HG03432 (cell line): ENCODE measurements at regions not wholly inside any gene's neighbourhood (a gene's known extent, or its start where the extent isn't known, plus 50 kb on each side); places are given as distances from the start of the nearest gene placed in this dataset.

Source experiments
- ATAC-seq: cut with Tn5 transposase; IDR thresholded peaks from one replicate; pipeline ENCODE4 v1.9.1; 2021; ENCODE audit warnings: mild to moderate bottlenecking, moderate library complexity; ENCODE audit not compliant: unreplicated experiment

DNA sequence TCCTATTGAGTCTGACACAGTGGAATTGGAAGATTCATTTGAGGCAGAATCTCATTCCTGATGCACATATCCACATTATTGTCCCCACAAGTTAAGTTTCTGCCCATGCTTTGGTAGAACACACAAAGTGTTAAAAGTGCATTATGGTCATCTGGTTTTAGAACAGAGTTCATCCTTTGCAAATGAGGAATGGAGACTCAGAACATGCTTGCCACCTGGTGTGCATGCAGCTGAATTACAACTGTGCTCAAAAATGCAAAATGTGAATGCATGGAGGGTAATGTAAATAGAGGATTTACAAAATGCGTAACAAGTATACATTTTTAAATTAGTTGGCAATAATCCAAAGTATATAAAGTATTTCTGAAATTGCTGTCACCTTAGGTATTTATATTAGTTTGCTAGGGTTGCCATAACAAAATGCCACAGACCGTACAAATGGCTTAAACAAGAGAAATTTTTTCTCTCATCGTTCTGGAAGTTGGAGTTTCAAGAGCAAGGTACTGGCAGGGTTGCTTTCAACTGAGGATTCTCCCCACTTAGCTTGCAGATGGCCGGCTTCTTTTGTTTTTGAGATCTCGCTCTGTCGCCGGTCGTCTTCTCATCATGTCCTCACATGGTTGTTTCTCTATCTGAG, 671.1 kb downstream of the TAF11L14 start:
- ATAC-seq = peak; percentile 78

DNA sequence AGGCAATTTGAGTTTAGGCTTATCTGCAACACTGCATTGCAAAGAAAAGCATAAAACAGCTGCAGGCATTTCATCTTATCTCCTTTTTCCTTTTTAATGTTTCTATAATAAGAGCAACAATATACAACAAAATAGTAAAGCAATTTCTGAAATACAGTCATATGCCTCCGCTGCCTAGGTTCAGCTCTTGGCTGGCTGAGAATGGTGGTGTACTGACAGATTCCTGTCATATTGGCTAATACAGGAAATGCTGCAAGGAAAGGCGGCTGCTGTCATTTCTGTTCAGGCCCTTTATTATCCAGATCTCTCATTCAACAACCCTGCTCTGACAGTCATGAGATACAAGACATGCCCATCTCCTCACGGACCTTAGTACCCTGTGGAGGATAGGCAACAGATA, 677.0 kb downstream of the TAF11L14 start:
- no peak for ATAC-seq

DNA sequence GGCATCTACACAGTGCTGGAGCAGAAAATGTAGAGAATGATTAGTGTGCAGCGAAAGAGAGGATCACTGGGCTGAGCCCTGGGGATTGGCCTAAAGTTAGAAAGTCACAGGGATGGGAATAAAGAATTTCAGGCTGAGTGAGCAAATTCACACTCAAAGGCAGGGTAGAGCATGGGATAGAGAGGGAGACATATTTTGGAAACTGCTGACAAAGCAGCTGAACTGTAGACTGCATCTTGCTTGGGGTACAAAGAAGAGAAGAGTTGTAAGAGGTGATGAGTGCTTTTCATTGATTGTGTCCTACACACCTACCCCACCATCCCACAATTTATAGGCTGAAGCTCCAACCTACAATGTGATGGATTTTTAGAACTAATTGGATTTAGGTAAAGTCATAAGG, 677.8 kb downstream of the TAF11L14 start:
- no peak for ATAC-seq

DNA sequence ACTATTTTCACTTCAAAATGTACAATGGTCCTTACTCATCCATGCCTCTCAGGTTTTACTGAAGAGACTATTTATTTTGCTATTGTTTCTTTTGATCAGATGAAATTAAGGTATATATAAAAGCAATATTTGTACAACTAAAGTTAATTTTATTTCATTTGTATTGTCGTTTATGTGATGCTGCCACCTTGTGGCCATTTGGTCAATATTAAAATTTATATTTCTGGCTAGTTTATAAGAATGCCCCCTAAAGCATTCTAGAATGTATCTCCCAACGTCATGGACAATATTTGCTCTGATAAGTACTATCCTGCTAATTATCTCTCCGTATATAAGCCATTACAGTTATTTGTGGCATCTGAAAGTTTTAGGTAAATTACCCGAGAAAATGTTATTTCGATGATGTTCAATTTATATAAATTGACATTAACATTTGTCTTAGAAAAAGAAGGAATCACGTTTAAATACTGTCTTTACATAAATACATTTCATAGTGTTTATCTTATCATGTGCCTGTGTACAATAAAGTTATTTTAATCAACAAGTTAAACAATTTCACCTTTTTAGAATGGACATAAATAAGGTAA, 680.0 kb downstream of the TAF11L14 start:
- no peak for ATAC-seq

DNA sequence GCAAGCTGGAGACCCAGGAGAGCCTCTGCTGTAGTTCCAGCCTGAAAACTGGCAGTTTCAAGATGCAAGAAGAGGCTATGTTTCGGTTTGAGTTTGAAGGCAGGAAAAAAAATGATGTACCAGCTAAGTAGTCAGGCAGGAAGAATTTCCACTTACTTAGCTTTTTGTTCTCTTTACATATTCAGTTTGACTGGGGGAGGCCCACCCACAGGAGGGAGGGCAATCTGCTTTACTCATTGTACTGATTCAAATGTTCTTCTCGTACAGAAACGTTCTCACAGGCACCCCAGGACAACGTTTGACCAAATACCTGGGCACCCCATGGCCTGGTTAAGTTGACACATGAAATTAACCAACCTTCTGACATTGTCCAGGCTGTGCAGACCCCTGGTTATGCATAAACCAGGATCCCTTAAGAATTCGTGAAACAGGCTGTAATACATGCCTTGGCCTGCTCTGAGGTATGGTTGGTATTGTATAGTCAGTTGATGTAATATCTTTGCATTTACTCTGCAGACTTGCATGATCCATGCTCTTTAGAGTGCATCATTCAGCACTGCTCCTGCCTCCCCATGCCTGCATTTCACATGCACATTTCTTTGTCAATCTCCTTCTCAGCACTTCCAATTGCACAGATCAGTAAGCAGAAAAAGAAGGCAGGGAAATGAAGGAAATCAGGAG, 687.1 kb downstream of the TAF11L14 start:
- ATAC-seq = no peak

DNA sequence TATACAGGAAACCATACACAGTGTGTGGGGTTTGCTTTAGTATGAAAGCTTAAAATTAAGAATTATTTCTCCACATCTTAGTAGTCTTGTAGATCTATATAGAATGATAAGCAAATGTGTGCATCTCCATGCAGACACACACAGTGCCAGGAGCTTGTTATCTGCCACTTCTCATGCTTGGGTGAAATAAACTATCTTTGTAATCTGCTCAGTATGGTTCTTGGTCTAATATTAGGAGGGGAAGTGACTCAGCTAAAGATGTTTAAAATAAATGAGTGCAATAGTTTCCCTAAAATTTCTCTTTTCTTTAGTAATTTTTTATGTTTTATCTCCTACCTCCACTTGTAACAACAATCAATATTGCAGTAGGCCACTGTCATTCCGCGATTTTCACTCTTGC, 689.6 kb downstream of the TAF11L14 start:
- no peak for ATAC-seq

DNA sequence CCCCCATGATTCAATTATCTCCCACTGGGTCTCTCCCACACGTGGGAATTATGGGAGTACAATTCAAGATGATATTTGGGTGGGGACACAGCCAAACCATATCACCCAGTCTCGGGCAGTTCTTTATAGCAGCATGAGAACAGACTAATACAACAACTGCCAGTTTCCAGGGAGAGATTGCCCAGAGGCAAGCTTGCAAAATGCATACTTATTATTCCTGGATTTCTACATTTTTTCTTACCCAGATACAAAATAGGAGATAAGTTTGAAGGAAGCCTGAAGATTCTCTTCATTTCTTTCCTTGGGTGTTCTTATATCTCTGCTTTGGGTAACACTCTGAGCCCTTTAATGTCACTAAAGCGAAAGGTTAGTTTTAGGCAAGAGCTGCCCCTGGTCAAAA, 691.2 kb downstream of the TAF11L14 start:
- ATAC-seq = no peak

DNA sequence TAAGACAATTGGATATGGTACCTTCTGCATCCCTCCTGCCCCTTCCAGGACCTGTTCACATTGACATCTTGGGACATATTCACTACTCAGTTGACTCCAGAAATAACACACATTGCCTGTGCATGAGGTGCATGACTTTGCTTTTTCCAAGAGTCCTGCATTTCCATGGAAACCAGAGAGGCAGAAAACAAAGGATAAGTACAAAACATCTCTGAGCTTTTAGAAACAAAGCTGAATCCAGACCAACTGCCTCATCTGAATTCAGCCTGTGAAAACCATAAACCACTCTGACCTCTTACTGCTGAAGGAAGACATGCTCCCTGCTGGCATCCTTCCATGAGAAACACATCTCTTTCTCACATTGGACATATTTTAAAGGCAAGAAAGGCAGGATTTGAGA, 695.1 kb downstream of the TAF11L14 start:
- no peak for ATAC-seq

DNA sequence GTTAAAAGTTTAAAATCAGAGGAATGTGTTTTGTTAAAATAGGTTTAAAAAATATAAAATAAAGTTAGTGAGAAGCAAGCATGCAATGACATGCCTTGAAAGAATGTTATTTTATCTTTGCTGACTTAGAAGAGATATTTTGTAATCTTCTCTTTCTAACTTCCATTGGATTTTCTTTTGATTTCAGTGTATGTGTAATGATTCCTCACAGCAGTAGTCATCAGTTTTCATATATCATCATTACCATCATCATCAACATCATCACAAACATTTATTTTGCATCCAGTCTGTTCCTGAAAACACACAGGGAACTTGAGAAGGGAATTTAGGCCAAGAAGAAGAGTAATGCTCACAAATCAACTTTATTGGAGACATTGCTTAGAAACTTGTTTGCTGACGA, 699.6 kb downstream of the TAF11L14 start:
- no peak for ATAC-seq

DNA sequence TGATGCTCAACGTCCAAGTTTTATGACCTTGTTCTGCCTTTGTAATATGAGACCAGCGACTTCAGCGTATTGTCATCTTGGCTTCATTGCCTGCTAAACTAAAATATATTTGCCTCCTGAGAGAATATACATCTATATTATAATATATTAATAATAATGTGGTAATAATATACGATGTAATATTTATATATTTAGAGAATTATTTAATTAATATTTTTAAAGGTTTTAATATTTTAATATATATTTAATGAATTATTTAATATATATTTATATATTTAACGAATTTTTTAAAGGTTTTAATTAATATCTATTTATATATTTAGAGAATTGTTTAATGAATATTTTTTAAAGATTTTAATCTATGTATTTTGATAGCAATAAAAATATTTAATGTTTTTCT, 700.7 kb downstream of the TAF11L14 start:
- no peak for ATAC-seq

DNA sequence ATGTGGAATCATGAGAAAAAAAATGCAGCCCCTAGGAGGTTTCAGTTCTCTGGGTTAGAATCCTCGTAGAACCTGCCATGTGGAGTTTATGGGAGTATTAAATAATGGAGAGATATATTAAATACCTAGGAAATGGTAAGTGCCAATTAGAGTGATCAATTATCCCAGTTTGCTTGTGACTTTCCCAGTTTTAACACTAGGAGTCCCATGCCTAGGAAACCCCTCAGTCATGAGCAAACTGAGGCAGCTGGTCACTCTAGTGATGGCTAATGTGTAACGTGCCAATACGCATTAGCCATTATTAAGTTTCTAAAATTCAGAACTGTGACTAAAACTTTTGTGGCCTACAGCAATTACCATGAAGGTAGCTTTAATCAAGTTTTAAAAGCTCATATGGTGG, 720.6 kb downstream of the TAF11L14 start:
- ATAC-seq = no peak

DNA sequence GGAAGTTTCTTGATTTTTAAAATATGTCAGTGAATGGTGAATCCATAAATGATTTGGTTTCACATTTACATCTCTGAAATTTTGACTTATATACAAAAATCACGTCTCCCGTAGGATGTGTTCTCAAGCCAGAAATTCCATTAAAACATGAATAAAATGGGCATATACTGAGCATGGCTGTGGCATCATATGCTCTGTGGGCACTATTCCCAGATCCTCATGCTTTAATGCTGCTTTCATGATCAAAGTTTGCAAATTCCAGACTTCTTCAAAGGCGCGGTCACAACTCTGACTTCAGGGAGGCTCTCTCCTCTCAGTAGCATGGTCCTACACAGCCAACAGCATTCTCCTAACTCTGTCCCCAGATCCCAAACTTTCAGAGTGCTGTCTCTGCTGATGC, 723.2 kb downstream of the TAF11L14 start:
- no peak for ATAC-seq

DNA sequence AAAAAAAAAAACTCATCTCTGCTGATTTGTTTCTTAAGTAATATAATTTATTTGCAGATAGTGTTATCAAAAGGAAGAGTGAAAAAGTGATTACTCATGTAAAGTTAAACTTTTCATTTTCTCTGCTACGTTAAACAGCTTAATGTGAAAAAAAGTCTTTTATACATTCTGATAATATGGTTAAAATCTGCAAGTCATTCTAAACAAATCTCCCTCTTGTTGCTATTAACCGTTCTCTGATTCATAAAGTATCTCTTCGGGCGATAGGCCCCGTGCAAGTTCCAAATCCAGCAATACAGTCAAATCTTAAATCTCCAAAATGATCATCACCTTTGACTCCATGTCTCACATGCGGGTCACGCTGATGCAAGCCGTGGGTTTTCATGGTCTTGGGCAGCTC, 732.0 kb downstream of the TAF11L14 start:
- ATAC-seq = no peak

DNA sequence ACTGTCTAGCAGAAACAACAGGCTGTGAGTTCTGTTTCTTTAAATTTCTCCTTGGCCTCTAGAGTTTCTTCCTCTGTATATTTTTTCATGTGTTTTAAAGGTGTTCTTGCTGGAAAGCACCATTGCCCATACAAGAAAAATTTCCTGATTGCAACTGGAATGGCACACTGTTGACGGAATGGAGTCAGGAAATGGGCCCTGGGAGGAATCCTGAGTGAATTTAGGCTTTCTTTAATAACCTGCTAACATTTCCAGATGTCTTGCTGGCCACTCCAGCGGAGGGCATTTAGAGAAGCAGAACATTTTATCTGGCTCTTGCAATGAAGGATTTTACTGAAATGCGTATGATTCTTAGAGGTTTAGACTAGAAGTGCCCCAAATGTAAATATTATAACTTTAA, 736.3 kb downstream of the TAF11L14 start:
- ATAC-seq = no peak

DNA sequence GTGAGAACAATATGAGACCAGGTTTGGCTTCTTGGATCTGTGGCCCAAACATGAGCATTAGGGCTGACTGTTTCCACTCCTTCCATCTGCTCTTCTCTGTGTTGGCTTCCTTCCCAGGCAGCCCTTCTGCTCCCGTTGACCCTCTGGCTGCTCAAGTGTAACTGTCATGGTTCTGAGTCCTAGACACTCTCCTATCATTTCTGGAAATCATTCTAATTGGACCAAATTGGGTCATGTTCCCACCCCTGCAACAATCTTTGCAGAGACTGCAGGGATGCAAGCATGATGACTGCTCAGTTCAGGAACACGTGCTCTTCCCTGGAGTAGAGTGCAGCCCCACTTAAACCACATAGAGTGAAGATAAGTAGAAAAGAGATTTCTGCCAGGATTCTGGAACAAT, 741.4 kb downstream of the TAF11L14 start:
- ATAC-seq = no peak

DNA sequence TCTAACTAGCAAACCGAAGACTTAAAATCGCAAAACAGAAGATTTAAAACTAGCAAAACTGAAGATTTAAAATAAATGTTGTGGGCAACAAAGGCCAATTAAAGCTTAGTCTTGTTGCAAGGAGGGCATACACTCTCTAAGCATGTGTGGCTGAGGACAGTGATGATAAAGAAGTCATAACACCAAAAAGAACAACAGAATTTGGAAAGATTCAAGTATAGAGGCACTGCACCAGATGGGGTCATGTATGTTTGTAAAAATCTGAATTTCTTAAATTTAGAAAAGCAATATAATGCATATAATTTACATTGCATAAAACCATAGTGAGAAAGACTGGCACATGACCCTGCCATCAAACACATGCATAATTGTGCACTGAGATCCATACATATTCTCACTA, 743.8 kb downstream of the TAF11L14 start:
- no peak for ATAC-seq

DNA sequence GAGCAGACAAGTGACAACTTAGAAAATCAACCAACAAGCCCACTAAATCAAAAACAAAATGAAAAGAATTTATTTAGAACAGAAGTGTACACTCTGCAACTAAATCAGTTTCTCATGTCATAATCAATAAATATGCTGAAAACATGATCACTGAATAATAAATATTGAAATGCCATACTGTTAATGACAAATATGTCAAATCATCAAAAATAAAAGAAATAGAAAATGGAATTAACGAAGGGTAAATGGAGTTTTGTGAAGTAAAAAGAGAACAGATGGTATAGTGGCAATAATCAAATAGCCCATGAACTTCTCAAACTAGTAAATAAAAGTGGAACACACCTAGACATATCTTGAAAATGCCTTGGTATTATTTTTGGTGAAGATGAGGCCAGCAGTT, 744.9 kb downstream of the TAF11L14 start:
- ATAC-seq = no peak

DNA sequence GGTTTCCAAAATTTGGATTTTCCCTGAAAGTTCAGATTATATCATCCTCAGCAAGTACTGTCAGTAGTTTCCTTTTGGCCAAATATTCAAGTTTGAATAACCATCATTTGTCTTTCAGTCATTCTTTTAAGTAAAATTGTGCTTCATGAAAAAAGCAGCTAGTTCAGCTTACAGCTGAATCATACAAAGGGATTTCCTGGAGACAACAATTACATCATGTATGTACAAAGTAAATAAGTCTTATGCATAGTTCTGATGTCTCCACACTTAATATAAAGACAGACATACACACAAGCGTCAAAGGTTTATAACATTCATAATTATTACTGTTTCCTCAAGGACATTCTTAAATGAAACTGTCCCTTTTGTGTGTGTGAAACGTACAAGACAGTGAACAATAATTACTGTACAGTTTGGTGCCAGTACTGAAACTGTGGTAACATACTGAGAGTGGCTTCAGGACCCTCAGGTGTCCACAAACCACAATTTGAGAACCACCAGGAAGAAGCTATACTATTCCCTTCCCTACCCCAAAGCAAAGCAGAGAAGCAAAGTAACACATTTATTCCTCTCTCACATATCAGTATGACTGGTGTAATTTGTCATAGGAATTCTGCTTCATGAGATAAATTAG, 746.6 kb downstream of the TAF11L14 start:
- ATAC-seq = no peak

DNA sequence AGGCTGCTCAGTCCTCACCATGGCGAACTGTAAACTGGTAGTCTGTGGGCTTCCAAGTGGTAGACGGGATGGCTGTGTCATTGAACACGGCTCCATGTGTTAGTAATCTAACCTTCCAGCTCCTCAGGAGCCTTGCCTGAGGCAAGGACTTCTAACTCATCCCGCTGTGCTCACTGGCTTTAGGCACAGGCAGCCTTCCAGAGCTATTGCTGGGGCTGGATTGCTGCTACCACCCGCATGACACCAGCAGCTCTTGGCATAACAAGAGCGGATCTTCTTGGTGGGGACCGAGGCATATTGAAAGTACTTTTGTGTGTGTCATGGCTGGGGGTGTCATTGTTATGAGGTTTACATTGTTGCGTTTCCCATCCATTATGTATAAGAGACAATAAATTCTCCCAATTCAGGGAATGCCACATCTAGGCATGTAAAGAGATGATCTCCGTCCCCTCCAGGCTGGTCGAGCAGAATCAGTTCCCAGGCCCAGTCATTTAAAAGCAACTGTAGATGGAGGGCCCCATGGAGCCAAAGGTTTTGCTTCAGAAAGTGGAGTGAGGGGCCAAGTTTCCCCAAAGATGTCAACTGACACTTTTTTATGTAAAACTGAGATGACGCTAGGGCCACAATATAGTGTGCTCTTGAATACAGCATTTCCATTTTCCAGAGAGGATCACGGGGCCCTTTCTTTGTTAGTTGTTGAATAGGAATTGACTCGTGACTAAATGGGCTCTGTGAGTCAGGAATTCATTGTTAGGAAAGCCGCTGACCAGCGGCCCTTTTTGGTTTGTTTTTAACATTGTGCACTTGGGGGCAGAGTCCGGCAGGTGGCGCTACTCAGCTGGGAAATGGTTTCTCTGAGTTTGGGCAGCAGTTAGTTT, 759.5 kb downstream of the TAF11L14 start:
- peak; percentile 82 for ATAC-seq

DNA sequence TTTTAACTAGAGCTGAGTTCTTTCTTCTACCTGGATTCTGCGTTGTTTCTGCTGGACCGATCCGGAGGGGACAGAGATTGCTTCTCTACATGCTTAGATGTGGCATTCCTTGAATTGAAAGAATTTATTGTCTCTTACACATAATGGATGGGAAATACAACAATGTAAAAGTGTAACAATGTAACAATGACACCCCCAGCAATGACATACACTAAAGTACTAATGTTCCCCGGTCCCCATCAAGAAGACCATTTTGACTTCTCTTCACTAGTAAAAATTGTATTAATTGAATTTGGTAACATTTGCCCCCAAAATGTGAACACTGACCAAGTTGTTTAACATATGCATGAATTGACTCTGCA, 760.2 kb downstream of the TAF11L14 start:
- ATAC-seq = peak; percentile 8
